Inflammatory macrophage treated with lipopolysaccharide for 1 hour (primary cell): ENCODE measurements at regions not wholly inside any gene's neighbourhood (a gene's known extent, or its start where the extent isn't known, plus 50 kb on each side); places are given as distances from the start of the nearest gene placed in this dataset.
A peak's percentile ranks its signal among the peaks of the same experiment; 100 is the strongest.
"Not testable (repeated sequence)": the region's sequence is repeated elsewhere in the genome, so short reads cannot be mapped to it uniquely, and the experiment has no call there.

Experiments used
- DNase-seq, 2 donors: peaks; one replicate each; pipeline ENCODE4 v3.0.0-alpha.2; 2020 to 2022

DNA sequence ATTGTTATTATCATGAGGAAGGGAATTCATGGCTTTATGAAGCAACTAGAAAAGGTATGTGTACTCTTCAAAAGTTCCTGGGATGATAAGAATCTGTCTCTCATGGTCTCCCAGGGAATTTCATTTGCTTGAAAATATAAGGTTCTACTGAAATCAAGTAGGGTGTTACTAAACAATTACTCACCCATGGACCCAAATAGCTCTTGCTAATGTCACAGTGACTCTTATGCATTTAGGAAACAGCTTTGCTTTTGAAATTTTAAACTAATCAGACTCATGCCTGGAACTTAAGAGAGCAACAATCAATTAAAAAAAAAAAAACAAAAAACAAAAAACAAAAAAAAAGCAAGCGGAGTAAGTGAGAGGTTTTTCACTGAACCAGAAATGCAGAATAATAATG is 1546.3 kb upstream of the TENM4 start:
- DNase-seq: no peak

DNA sequence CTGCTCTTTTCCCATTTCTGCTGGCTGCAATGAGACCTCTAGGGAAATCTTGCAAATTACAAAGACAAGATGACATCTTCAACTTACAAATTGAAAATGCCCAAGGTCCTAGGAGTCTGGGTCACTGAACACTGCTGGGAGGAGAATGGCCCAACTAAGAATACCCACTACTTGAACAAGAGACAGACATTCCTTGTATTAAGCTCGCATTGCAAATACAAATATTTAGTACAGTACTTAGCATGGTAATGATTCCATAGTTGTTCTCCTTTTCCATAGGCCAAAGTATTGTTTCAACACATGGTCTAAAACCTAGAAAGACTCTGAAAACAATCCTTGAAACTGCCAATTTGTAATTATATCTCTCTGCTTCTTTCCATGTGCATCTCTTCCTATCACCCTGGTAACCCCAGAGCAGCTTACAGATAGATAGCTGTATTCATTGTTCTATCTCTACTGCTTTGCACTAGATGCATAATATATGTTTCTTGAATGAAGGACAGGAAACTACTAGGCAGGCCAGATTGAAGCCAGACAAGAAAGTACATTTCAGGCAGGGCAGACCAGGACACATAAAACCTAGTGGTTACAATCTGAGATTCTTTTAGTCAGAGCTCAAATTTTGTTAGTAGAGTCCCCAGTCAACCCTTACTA is 1545.7 kb upstream of the TENM4 start:
- DNase-seq: no peak

DNA sequence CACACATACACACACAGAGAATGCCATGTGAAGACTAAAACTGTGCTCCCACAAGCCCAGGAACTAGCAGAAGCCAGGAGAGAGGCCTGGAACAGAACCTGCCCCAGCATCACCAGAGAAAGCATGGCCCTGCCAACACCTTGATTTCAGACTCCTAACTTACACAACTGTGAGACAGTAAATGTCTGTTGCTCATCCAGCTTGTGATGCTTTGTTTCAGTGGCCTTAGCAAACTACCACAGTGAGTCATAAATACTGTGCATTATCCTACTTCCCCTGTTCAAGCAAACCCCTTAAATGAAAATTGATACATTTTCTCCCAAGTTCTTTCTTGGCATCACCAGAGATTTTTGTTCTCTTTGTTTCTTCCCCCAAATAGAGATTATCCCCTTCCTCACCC is 1539.4 kb upstream of the TENM4 start:
- no peak for DNase-seq

DNA sequence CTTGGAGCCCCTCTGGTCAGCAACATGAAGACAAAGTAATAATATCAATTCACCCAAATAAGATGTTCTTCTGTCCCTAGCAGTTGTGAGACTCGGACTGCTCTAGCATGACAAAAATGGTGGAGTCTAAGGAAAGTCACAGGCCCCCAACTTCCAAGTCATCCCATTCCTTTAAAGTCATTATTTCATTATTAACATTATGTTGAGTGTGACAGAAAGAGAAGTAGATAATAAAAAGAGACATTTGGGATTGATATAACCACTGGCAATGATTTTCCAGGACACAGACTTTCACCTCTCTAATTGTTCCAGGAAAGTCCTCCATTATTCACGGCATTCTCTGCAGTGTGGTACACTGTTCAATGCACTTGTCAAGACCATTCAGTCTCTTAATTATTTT is 1533.0 kb upstream of the TENM4 start:
- no peak for DNase-seq

DNA sequence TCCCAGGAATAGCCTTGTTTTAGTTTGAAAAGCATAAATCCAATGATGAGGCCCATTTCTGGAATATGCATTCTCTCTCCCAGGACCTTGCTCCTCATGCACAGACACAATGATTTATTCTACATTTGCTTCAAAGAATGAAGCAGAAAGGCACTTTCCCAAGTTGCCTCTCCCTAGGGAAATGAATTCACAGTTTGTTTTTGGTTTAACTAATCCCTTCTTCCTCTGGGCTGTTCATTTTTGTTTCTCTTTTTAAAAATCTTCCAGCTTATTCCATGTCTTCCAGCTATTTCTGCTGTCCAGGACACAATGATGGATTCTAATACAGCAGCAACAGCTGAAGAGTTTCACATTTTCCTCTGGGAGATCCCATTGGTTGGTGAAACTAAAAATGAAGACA is 1529.2 kb upstream of the TENM4 start:
- no peak for DNase-seq

DNA sequence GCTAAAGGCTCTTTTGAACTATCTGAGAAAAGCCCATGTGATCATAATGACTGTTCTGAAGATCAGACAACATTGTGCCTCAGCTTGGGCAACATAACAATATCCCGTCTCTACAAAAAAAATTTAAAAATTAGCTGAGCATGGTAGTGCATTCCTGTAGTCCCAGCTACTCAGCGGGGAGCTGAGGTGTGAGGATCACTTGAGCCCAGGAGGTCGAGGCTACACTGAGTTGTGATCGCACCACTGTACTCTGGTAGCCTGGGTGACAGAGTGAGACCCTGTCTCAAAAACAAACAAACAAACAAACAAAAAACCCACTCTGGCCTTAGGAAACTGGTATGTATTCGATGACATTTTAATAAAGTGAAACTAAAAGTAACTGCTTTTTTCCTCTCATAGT is 1526.8 kb upstream of the TENM4 start:
- DNase-seq: no peak

DNA sequence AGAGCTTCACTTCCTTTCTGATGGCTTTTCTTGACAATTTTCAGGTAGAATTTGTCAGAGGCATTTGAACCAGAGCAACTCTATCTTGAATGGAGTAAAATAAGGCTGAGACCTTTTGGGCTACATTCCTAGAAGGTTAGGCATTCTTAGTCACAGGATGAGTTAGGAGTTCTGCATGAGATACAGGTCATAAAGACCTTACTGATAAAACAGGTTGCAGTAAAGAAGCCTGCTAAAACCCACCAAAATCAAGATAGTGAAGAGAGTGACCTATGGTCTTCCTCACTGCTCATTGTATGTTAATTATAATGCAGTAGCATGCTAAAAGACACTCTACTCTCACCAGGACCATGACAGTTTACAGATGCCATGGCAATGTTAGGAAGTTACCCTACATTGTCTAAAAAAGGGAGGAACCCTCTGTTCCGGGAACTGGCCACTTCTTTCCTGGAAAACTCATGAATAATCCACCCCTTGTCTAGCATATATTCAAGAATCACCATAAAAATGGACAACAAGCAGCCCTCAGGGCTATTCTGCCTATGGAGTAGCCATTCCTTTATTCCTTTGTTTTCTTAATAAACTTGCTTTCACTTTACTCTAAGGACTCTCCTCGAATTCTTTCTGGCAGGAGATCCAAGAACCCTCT is 1519.7 kb upstream of the TENM4 start:
- no peak for DNase-seq

DNA sequence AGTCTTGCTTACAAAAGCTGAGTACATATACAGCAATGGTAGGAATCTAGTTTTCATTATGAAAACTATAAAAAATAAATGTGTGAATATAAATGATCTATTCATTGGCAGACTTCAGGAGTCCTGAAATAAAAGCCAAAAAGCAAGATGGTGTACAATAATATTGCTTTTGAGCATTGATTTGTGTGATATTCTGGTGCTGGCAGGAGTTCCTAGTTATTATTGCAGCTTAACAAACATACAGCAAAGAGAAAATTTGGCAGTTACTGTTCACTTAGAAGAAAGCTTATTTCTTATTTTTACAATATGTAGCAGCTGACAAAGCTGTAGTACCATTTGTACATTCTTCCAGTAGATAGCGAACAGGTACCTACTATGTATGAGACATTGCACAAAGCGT is 1518.9 kb upstream of the TENM4 start:
- DNase-seq: no peak

DNA sequence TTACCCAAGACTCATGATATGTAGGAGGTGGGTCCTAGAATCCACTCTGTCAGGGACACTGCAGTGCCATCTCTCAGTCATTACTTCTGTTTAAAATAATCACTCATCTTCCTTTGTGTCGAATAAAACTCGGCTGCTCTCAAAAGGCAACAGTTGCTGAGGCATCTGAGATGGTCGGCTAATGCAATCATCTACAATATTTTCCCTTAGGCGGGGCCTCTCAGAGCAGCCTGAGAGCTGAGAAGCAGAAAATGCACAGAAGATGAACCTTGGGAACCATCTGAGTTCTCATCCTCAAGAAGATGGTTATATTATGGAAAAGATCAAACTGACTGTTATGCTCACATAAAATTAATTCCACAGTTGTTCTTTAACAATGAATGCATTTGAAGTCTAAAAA is 1518.2 kb upstream of the TENM4 start:
- DNase-seq: no peak

DNA sequence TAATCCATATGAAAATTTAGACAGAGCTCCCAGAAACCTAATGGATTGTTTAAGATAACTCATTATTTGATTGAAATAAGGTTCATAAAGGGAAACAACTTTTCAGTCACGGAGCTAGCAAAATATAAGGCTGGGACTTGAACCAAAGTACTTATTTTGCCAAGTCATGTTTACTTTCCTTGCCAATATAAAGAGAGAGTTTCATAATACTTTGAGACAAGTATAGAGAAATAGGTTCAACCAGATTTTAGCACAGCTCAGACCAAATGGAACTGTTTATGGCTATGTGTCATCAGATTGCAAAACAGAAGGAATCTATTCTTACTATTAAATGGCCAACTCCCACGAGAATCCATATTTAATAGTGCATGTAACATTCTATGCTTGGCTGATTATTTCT is 1517.5 kb upstream of the TENM4 start:
- no peak for DNase-seq

DNA sequence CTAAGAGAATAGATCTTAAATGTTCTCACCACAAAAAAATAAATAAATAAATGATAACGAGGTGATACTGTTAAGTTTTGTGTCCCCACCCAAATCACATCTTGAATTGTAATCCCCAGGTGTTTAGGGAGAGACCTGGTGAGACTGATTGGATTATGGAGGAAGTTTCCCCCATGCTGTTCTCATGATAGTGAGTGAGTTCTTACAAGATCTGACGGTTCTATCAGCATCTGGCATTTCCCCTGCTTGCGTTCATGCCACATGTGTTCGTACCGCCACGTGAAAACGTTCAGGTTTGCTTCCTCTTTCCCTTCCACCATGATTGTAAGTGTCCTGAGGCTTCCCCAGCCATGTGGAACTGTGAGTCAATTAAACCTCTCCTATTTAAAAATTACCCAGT is 1514.8 kb upstream of the TENM4 start:
- no peak for DNase-seq

DNA sequence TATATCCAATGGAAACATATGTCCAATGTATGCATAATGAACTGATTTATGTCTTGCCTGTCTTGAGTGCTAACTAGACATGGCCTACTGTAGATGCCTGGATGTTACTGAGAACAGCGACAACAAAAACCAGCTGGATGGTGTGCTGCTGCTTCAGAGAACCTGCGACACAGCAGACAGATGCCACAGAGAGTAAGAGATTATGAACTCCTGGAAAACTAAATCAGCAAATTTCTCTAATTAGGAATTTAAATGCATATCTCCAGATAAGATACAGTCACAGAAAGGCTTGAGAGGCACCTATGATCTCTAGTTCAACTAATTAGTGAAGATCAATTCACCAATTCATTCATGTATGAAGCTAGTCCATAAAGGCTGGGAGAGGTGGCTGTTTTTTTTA is 1508.0 kb upstream of the TENM4 start:
- DNase-seq: no peak

DNA sequence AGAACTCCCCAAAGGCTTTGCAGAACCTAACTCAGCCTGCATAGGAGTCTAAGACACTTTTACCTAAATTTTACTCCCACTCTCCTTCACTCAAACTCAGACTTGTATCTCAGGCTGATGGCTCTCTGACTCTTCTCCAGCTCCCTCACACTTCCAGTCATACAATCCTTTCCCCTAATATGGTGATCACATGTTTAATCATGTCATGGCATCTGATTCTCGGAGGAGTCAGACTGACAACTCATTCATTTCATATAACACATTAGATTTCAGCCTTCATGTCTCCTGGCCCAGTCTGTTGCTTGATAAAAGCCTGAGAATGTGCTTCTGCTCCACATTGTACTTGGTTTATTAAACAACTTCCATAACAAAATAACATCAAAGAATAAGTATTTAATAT is 1503.9 kb upstream of the TENM4 start:
- no peak for DNase-seq

DNA sequence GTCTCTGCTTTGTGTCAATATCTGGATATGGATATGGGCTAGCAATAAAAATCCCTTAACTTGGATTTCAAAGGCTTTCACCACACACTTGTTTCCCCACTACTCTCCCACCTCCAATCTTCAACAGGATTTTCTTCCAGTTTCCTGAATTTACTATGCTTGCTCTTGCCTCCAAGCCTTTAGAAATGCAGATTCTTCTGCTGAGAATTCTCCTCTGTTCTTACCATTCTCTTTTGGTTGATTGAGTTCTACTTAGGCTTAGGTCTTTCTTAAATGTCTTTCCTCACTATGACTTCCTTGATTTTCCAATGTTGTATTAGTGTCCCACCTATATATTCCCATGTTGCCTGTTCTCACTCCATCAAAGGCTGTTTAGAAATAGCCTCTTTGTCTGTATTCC is 1502.4 kb upstream of the TENM4 start:
- DNase-seq: no peak

DNA sequence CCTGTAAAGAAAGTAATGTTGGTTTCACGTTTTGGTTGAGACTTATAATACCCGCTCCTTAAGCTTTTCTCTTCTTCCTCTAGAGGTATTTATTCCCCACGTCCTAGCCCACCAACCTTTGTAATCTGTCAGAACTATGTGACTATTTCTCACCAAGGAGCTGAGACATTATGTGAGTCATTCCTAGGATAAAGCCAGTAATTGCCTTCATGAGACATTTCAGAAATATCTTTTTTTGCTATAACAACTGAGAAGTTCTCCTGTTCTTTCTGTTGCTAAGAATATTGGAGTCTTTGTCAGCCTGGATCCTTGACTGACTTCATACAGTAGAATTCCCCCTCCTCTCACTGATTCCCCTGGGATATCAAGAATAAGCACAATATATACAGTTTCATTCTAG is 1497.0 kb upstream of the TENM4 start:
- no peak for DNase-seq

DNA sequence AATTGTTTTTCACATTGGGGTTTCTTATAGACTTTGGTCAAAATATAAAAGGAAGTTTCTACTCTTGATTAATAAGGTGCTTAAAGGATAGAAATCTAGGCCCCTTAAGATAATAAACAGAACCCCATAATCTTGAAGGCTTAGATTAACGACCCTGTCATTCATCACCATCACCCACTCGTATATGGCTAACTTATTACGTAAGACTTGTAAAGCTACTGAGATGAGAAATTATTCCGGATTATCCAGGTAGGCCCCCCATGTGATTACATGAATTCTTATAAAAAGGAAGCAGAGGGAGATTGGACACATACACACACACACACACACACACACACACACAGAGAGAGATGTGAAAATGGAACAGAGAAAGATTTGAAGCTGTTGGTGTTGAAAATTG is 1489.2 kb upstream of the TENM4 start:
- DNase-seq: no peak

DNA sequence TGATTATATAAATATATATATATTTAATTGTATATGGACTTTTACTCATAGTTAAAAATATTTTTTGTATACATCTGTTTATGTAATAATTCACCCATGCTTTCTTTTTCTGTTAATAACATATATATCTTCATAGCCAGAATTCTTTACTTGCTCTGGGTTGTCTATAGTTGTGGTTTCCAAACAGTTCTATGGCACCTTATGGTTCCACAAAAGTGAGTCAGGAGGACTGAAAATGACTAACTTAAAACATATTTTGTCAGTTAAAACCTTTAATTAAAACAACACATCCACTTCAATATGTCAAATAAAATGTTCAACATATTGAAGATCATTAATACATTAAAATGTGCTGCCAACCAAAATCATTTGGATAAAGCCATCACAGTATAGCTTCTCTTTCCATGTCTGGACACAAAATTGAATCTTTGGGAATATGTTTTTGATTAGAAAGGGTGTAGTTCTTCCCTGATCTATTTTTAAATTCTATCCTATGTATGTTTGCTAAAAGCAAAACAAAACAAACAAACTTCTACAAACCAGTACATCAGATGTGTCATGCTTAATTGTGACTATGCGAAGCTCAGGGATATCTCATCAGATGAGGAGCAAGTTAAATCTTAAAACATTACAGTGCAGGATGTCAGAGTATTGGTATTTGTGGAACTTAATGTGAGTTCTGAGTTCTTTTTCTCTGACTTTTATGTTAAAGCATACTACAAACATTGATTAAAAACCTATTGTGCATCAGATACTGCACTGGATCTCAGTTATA is 1488.4 kb upstream of the TENM4 start:
- no peak for DNase-seq

DNA sequence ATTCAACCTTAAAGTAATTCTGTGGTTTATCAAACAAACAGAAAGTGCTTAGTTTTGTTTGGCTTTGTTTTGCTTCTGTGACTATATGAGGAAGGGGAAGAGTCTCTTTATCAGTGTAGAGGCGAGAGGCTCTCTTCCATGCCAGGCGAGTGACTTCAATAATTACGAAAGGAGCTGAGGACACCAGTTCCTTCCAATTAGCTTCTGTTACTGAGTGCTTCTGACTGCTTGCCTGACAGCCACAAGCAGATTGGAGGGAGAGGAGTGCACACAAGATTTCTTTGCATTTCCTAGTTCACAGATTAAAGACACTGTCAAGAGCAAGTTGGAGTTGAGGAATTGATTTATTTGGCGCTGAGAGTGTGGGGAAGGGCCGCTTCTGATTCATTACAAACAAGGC is 1484.5 kb upstream of the TENM4 start:
- no peak for DNase-seq

DNA sequence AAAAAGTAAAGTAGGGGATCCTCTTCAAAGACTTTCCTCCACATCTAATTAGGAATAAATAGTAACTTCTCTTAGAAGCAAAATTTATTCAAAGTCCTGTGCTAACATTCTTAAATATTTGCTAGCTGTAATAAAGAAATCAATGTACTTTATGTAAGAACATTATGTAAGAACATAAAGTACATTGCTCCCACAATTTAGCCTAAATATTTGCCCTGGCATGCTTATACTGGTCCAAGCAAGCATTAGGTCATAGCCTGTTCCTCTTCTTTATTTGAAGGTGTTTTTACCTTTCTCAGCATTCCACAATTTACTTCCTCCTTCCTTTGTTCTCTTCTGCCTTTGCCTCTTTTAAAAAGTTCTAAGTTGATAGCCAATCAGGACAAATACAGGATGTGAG is 1480.5 kb upstream of the TENM4 start:
- not testable (repeated sequence) for DNase-seq

DNA sequence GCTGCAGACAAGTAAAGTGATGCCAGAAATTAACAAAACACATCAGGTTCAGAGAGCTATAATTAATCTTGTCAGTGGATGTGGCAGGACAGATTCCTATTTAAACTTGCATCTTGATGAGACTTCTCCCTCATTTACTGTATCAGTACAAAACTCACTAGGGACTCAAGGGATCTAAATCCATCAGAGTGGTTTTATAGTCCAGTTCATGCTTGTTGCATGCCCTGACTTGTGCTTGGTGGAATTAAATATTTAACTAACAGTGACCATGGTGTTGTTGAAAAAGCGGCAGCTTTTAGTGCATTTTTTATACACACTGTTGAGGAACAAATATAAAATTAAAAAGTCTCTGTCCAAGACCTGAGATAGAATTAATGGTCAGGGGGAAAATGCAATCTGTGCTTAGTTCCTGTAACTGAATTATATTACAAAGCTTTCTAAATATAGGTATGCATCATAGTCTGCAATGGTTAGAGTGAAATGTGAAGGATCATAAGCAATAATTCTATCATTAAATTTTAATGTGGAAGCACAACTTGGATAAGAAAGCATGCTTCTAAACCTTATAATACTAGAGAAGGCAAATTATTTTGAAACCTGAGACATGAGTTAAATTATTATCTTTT is 1475.5 kb upstream of the TENM4 start:
- no peak for DNase-seq

DNA sequence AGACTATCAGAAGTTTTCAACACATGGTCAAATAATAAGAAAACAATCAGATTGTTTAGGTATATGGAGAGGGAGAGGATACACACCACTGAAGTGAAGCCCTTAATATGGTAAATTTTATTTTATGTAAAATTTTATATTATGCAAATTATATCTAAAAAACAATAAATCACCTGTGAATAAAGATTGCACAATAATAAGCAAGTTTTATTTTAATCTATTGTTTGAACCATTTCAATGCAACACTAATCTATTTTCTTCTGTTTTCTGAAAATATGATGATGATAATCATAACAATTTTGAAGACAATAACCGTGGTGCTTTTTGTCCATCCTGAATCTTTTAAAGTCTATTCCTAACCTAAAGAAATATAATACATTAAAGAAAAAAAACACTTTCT is 1473.5 kb upstream of the TENM4 start:
- no peak for DNase-seq

DNA sequence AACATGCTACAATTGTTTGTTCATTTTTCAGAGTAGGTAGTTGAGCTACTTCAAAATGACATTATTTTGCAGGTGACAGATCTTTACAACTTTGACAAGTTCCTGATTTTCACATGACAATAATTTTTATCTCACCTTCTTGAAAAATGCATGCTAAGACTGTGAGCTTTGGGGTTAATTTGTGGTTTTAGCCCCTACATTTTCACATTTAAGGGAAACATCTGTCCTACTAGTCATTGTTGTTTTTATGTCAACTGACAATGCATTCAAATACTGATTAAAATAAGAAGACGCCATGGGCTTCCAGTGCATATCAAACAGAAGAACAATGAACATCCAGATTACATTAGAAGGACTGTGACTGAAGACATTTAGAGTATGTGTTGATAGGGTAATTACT is 1470.8 kb upstream of the TENM4 start:
- no peak for DNase-seq

DNA sequence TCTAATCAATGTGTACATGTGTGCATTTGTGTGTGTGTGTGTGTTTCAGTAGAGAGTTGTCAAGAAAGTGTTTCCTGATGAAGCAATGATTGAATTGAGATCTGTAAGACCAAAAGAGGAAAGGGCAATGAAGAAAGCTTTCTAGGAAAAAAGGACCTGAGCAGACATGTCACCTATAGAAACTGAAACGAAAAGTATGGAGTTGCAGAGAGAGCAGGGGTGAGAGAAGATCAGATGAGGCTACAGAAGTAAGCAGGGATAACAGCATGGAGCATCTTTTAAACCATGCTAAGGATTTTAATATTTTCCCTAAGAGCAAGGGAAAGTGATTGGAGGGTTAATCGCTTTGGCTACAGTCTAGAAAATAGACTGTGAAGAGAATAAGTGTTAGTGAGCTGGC is 1459.4 kb upstream of the TENM4 start:
- DNase-seq: peak in 1 of 2 donors; percentile 1

DNA sequence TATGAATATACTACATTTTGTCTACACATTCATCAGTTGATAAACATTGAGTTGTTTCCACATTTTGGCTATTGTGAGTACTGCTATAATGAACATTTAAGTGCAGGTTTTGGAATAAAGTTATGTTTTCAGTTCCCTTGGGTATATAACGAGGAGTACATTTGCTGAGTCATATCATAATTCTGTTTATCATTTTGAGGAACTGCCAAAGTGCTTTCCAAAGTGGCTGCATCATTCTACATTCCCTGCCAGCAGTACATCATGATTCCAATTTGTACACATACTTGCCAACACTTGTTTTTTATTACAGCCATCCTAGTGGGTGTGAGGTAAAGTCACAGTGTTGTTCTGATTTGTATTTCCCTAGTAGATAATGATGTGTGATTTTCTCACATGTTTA is 1458.6 kb upstream of the TENM4 start:
- DNase-seq: peak; percentile 0 to 1
